T47D (cell line): ENCODE measurements at regions not wholly inside any gene's neighbourhood (a gene's known extent, or its start where the extent isn't known, plus 50 kb on each side); places are given as distances from the start of the nearest gene placed in this dataset.
"Not testable (repeated sequence)": the region's sequence is repeated elsewhere in the genome, so short reads cannot be mapped to it uniquely, and the experiment has no call there.

ENCODE experiments used
- DNase-seq, 2 experiments: peaks; one replicate each; pipeline versions ENCODE4 v3.0.0 to v3.0.0-alpha.2; 2011 to 2012; ENCODE audit warnings: low read depth in 1 of 2, low spot score in 1 of 2
- JUND ChIP-seq: IDR thresholded peaks from 2 replicates; pipeline ENCODE4 v1.6.1; 2012; ENCODE audit warnings: low read depth
- in situ Hi-C: cut with HindIII; loops from 2 replicates; pipeline ENCODE4 v1.10.0; 2016; ENCODE audit warnings: low sequenced_read_pairs, low pct_unique_long_range_greater_than_20kb

- in situ Hi-C loops: no loop called here
- no peak for DNase-seq
- TF ChIP-seq JUND: no peak
Measured at GRCh38 chr3:151625086-151625485, 108.6 kb upstream of the AADACL2 start.

GRCh38 chr3:151620071-151620470 lies 113.7 kb upstream of the AADACL2 start:
- no peak for TF ChIP-seq JUND
- DNase-seq: no peak
- in situ Hi-C loops: no loop called here

- DNase-seq: no peak
- in situ Hi-C loops: no loop called here
- no peak for TF ChIP-seq JUND
Measured at GRCh38 chr3:151615464-151615863, 118.3 kb upstream of the AADACL2 start.

- in situ Hi-C loops: no loop called here
- TF ChIP-seq JUND: no peak
- DNase-seq: no peak
Measured at GRCh38 chr3:151612115-151612514, 121.6 kb upstream of the AADACL2 start.

- no peak for TF ChIP-seq JUND
- DNase-seq: no peak
- in situ Hi-C loops: no loop called here
Measured at GRCh38 chr3:151611419-151611818, 122.3 kb upstream of the AADACL2 start.

GRCh38 chr3:151609491-151609890 lies 124.2 kb upstream of the AADACL2 start:
- in situ Hi-C loops: no loop called here
- DNase-seq: no peak

GRCh38 chr3:151604891-151605290 lies 128.8 kb upstream of the AADACL2 start:
- in situ Hi-C loops: no loop called here

More at GRCh38 chr3:151609491-151609890, 124.2 kb upstream of the AADACL2 start:
- no peak for TF ChIP-seq JUND

GRCh38 chr3:151600783-151601182 lies 132.9 kb upstream of the AADACL2 start:
- DNase-seq: no peak
- no peak for TF ChIP-seq JUND
- in situ Hi-C loops: no loop called here

More at GRCh38 chr3:151604891-151605290, 128.8 kb upstream of the AADACL2 start:
- DNase-seq: no peak
- TF ChIP-seq JUND: no peak

GRCh38 chr3:151599103-151599672 lies 134.5 kb upstream of the AADACL2 start:
- in situ Hi-C loops: no loop called here
- DNase-seq: no peak
- TF ChIP-seq JUND: no peak

GRCh38 chr3:151596940-151597339 lies 136.1 kb upstream of the IGSF10 start:
- TF ChIP-seq JUND: no peak
- in situ Hi-C loops: no loop called here
- DNase-seq: no peak

GRCh38 chr3:151593928-151594327 lies 133.1 kb upstream of the IGSF10 start:
- no peak for DNase-seq
- TF ChIP-seq JUND: no peak
- in situ Hi-C loops: no loop called here

- in situ Hi-C loops: no loop called here
- DNase-seq: no peak
- TF ChIP-seq JUND: no peak
Measured at GRCh38 chr3:151592287-151592686, 131.4 kb upstream of the IGSF10 start.

GRCh38 chr3:151591441-151591840 lies 130.6 kb upstream of the IGSF10 start:
- no peak for TF ChIP-seq JUND
- DNase-seq: no peak
- in situ Hi-C loops: no loop called here

- no peak for TF ChIP-seq JUND
- DNase-seq: no peak
- in situ Hi-C loops: no loop called here
Measured at GRCh38 chr3:151589311-151589710, 128.4 kb upstream of the IGSF10 start.

- in situ Hi-C loops, DNase-seq: not testable (repeated sequence)
Measured at GRCh38 chr3:151587659-151588058, 126.8 kb upstream of the IGSF10 start.
